ENCODE measurements at regions not wholly inside any gene's neighbourhood (a gene's known extent, or its start where the extent isn't known, plus 50 kb on each side); places are given as distances from the start of the nearest gene placed in this dataset.

GRCh38 chrX:149298111-149298510, 207.0 kb downstream of the IDS start:
- no peak for TF ChIP-seq CTCF (IDR thresholded peaks at IDR 0.05)
- no peak for TF ChIP-seq POLR2A (IDR thresholded peaks at IDR 0.05)
